ENCODE measurements at regions not wholly inside any gene's neighbourhood (a gene's known extent, or its start where the extent isn't known, plus 50 kb on each side); places are given as distances from the start of the nearest gene placed in this dataset.

DNA sequence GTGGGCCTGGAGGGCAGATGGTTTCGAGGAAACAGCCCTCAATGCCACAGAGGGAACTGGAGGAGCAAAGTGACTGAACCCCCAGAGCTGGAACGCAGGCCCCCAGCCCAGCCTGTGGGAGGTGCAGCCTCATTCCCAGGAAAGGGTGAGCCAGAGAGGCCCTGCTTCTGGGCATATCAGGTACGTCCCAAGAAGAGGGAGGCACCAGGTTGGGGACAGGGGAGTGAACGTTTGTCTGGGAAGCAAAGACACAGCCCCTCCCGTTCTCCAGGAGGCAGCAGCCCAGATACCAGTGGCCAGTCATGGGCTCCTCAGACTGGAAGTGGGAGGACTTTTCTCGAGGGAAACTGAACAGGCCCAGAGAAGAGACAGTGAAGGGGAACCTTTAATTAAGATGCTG, 74.3 kb upstream of the RET start:
- TF ChIP-seq, protein P1, sequence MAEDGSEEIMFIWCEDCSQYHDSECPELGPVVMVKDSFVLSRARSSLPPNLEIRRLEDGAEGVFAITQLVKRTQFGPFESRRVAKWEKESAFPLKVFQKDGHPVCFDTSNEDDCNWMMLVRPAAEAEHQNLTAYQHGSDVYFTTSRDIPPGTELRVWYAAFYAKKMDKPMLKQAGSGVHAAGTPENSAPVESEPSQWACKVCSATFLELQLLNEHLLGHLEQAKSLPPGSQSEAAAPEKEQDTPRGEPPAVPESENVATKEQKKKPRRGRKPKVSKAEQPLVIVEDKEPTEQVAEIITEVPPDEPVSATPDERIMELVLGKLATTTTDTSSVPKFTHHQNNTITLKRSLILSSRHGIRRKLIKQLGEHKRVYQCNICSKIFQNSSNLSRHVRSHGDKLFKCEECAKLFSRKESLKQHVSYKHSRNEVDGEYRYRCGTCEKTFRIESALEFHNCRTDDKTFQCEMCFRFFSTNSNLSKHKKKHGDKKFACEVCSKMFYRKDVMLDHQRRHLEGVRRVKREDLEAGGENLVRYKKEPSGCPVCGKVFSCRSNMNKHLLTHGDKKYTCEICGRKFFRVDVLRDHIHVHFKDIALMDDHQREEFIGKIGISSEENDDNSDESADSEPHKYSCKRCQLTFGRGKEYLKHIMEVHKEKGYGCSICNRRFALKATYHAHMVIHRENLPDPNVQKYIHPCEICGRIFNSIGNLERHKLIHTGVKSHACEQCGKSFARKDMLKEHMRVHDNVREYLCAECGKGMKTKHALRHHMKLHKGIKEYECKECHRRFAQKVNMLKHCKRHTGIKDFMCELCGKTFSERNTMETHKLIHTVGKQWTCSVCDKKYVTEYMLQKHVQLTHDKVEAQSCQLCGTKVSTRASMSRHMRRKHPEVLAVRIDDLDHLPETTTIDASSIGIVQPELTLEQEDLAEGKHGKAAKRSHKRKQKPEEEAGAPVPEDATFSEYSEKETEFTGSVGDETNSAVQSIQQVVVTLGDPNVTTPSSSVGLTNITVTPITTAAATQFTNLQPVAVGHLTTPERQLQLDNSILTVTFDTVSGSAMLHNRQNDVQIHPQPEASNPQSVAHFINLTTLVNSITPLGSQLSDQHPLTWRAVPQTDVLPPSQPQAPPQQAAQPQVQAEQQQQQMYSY (CRISPR knock-in tag; IDR thresholded peaks at IDR 0.05), result no peak
- no peak for TF ChIP-seq EZH2 (IDR thresholded peaks at IDR 0.05; ENCODE audit: borderline replicate concordance, control insufficient read depth, low read depth, low read length)
- no peak for TF ChIP-seq SP1 (IDR thresholded peaks at IDR 0.05; ENCODE audit: low read depth, low read length)
- no peak for TF ChIP-seq ZSCAN29 (IDR thresholded peaks at IDR 0.05)
- TF ChIP-seq, protein P2, sequence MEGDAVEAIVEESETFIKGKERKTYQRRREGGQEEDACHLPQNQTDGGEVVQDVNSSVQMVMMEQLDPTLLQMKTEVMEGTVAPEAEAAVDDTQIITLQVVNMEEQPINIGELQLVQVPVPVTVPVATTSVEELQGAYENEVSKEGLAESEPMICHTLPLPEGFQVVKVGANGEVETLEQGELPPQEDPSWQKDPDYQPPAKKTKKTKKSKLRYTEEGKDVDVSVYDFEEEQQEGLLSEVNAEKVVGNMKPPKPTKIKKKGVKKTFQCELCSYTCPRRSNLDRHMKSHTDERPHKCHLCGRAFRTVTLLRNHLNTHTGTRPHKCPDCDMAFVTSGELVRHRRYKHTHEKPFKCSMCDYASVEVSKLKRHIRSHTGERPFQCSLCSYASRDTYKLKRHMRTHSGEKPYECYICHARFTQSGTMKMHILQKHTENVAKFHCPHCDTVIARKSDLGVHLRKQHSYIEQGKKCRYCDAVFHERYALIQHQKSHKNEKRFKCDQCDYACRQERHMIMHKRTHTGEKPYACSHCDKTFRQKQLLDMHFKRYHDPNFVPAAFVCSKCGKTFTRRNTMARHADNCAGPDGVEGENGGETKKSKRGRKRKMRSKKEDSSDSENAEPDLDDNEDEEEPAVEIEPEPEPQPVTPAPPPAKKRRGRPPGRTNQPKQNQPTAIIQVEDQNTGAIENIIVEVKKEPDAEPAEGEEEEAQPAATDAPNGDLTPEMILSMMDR (IDR thresholded peaks at IDR 0.05 in 2 of 3, conservative IDR thresholded peaks at IDR 0.05 in 1 of 3; ENCODE audit: control insufficient read depth in 2 of 3, extremely low read depth in 1 of 3, insufficient read depth in 1 of 3, low read depth in 3 of 3, low read length in 3 of 3), result no peak
- TF ChIP-seq CEBPZ (IDR thresholded peaks at IDR 0.05; ENCODE audit: low read depth, low read length), result no peak
- TF ChIP-seq TCF12 (IDR thresholded peaks at IDR 0.05; ENCODE audit: low read depth, low read length), result no peak
- no peak for TF ChIP-seq KDM1A (IDR thresholded peaks at IDR 0.05; ENCODE audit: borderline replicate concordance)
- no peak for TF ChIP-seq BMI1 (IDR thresholded peaks at IDR 0.05; ENCODE audit: borderline replicate concordance)
- no peak for TF ChIP-seq POLR2A (IDR thresholded peaks at IDR 0.05; ENCODE audit: low read depth, low read length)

All from GM12878 (cell line).